Activated effector memory CD4-positive, alpha-beta T cell treated with Interleukin-2 at 50 U/mL for 16 hours (primary cell): ENCODE measurements at regions not wholly inside any gene's neighbourhood (a gene's known extent, or its start where the extent isn't known, plus 50 kb on each side); places are given as distances from the start of the nearest gene placed in this dataset.

Experiments
- DNase-seq: peaks from one replicate; pipeline ENCODE4 v3.0.0-alpha.2; 2020

DNA sequence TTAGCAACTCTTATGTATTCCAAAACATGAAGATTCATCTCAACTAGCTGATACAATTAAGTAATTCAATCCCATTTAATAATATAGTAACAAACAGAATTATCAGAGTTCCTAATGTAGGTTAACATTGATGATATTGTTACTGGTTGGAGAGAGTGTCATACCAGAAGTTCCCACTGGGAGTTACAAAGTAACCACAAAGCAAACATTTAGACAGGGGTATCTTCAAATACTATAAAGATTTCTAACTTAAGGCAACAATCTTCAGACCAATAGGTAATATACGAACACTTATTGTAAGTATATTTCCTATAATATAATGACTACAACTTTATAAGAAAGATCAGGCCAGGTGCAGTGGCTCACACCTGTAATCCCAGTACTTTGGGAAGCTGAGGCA, 1372.9 kb upstream of the PIK3C3 start:
- DNase-seq: no peak

GRCh38 chr18:40577981-40578365, 1377.1 kb upstream of the PIK3C3 start:
- no peak for DNase-seq

GRCh38 chr18:40577239-40577980, 1377.6 kb upstream of the PIK3C3 start:
- no peak for DNase-seq

DNA sequence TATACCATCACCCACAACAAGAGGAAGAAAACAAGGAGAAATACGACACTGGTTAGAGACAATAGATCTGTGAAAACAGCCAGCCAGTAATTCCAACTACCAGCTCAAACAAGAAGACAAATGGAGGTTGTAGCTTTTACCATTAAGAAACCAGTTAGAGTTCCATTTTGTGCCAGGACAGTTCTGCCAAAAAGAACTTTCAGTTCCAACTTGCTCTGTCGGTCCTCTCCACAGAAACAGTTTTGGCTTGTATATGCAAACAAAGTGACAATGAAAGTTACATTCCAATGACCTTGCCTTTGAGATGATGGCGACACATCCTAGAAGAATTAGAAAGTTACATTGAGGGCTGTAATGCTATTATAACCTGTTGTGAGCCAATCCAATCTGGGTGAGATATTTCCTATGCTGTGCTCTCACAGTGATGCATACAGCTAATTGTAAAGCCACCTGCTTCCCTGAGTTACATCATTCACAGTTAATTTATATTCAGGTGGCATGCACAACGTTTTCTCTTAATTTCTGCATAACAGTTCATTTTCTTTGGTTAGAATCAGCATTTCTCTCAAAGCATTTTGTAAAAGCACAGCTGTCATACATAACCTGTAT, 1378.4 kb upstream of the PIK3C3 start:
- no peak for DNase-seq

- no peak for DNase-seq
Measured at GRCh38 chr18:40570615-40571014, 1384.4 kb upstream of the PIK3C3 start.

- no peak for DNase-seq
Measured at GRCh38 chr18:40569605-40570004, 1385.4 kb upstream of the PIK3C3 start.

DNA sequence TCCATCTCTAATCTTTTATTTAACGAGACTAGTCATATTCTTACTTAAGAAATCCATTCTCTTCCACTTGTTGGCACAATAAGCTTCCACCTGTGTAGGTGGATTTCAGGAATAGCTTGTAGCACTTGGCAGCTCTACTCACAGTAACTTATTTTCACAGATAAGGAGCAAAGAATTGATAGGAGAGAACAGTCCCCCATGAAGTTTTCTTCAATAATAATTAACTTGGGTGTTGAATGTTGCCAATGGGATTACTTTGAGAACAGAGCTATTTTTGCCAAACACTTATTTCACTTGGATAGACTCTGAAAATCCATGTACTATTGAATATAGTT, 1388.6 kb upstream of the PIK3C3 start:
- DNase-seq: no peak

DNA sequence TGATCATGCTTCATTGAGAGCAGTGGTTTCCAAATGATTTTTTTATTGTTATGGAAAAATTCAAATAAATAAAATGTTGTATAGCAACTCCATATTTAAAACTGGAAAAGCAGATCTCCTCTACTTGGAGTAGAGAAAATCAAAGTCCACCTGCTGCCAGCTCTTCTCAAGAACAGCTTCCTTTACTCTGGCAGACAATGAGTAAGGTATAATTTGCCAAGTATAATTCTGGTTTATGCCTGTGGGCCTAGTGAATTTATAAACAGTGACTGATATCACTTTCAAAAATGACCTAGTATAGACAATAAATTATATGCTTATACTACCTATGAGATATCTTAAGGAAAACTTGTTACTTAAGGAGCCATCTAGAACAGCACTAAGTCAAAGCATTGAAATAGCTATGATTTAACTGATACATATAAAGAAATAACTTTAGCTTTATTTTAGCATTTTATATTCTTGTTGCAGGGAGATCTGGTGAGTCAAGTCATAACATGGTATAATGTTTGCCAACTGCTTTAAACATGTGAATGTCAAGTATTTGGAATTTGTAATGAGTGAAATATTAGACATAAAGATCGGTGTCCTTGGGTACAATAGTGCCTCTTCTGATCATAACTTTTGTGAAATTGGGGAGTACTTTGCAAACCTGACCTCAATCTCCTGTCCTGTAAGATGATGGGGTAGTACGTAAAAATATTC, 1389.1 kb upstream of the PIK3C3 start:
- no peak for DNase-seq

DNA sequence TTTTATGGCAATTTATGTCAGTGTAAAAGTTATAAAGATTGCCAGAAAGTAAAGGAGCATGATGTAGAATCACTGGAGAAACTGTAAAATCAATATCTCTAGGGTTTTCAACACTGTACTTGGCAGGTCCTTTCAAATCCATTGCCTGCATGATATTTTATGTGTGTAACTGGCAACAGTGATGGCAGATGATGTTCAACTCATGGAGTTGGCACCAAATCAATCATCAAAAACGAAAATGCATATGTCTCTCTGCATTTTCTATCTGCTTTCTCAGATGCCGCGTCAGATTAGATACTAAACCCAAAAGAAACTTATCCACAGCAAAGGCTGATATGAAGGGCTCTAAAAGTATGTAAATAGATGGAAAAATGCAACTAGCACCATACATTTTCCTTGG, 1395.5 kb upstream of the PIK3C3 start:
- no peak for DNase-seq

GRCh38 chr18:40558706-40559392, 1396.2 kb upstream of the PIK3C3 start:
- DNase-seq: no peak

GRCh38 chr18:40555914-40556313, 1399.1 kb upstream of the PIK3C3 start:
- no peak for DNase-seq

DNA sequence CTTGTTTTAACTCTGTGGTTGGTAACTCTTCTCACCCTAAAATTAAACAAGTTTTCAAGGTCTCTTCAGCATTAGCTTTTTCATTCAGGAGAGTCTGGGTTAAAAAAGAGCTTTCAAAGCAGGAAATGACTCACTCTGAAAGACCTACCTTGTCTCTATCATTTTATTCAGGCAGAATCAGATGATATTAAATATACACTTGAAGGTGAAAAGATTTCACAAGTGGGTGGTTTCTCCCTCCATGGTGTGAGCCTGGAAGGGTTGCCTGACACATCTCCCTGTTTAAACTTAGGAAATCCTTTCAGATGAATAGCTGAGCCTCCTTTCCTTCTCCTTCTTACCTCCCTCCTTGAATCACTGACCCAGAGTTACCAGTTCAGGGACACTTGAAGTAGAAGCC, 1402.0 kb upstream of the PIK3C3 start:
- no peak for DNase-seq

DNA sequence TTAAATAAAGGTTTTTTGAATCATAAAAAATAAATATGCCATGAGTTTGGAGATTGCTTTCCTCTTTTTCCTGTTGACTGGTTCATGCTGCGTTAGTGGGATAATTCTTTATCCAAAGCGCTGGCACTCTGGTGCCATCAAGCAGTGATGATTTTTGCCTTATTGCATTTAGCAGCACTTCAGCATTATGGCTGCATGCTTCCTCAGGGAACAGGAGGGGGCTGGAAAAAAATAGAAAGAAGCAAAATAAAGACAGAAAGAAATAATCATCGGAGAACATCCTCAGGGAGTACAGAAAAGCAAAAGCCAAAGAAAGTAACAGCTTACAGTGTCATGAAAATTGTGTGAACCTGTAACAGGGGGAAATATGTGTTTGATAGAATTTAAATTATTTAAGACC, 1408.2 kb upstream of the PIK3C3 start:
- DNase-seq: no peak

DNA sequence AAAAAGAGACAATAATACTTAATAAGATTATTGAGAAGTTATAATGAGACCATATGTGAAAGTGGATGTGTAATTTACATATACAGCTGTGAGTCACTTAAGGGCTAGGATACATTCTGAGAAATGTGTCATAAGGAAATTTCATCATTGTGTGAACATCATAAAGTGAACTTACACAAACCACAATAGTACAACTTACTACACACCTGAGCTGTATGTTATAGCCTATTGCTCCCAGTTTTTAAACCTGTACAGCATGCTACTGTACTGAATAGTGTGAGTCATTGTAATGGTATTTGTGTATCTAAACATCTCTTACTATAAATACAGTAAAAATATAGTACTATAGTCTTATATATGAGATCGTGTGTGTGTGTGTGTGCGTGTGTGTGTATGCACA, 1420.3 kb upstream of the PIK3C3 start:
- DNase-seq: no peak

DNA sequence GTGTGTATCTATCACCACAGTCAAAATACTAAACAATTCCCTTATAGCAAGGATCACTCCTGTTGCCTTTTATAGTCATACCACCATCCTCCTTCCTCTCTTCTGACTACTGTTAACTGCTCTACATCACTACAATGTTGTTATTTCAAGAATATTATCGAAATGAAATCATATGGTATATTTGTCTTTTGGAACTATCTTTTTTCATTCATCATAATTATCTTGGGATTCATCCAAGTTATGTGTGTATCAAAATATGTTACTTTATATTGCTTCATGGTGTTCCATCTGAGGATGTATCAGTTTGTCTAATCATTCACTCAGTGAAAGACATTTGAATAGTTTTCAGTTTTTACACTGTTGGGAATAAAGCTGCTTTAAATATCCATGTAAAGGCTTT, 1423.0 kb upstream of the PIK3C3 start:
- no peak for DNase-seq

DNA sequence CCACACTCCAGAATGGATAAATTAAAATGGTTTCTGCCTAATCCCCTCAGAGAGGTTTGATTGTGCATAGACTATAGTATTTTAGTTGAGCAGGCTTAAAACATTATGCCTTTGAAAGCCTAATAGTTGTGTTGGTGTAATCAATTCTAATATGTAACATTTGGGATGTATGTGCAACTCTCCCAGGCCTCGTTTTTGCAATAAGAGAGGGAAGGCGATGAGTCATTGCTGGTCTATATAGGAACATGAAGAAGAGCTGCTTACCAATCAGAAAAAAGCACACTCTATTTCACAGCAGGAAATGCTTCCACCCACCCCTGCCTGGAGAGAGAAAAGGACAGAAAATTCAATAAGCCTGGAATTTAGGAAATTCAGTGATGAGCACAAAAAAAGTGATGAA, 1424.0 kb upstream of the PIK3C3 start:
- DNase-seq: no peak

- no peak for DNase-seq
Measured at GRCh38 chr18:40529478-40529877, 1425.6 kb upstream of the PIK3C3 start.

DNA sequence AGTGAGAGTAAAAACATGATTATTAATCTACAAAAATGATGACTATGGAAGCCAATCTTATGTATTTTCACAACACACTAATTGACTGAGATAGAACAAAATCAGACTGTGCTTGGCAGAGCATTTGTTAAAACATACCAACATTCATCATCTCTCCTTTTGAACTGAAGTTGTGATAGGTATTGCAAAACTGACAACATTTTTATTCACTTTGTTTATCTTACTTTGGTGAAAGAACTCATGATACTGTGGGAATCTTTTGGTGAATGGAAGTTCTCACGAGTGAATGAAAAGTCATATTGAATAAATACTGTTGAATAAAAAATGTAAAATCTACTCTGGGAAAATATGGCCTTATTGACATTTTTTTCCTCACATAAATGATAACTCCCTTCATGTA, 1430.2 kb upstream of the PIK3C3 start:
- no peak for DNase-seq

- no peak for DNase-seq
Measured at GRCh38 chr18:40523287-40523686, 1431.7 kb upstream of the PIK3C3 start.

DNA sequence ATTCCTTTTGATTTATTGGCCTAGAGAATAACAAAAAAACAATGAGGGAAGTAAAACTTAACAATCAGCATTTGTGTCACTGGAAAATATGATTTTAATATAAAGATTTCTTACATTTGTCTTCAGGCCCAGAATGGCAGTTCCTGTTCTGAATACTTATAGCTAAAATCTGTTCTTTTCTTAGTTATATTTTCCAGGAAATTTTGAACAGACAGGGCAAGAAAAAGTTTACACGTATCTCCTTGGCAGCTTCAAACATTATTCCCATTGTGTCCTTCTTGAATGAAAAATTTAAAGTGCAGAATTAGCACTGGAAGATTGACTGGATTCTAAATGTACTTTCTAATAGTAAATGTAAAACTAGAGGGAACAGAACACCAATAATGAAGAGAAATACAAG, 1454.0 kb upstream of the PIK3C3 start:
- DNase-seq: no peak

GRCh38 chr18:40494603-40495002, 1460.4 kb upstream of the PIK3C3 start:
- no peak for DNase-seq

DNA sequence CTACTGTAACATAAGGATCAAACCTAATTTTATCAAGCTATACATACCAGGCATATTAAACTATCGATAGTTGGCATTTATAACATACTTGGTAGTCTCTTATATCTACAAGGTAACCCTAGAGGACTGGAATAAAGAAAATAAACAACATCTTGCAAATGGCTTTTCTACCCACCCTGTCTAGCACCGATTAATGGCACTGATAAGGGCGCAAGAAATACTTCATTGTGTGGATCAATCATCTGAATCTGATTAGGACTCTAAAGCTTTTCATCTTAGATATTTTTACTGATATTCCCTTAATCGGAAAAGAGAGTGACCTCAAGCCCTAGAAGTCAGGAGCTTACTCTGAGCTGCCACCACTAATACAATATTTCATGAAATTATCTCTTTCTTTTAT, 1461.7 kb upstream of the PIK3C3 start:
- DNase-seq: no peak

- DNase-seq: no peak
Measured at GRCh38 chr18:40489301-40489700, 1465.7 kb upstream of the PIK3C3 start.

- DNase-seq: no peak
Measured at GRCh38 chr18:40485318-40485717, 1469.7 kb upstream of the PIK3C3 start.
